ENCODE measurements at regions not wholly inside any gene's neighbourhood (a gene's known extent, or its start where the extent isn't known, plus 50 kb on each side); places are given as distances from the start of the nearest gene placed in this dataset.

- no peak for DNase-seq (ENCODE audit: low read depth in 3 of 3, low spot score in 2 of 3)
Measured at GRCh38 chr1:79791488-79792218, 785.1 kb upstream of the ADGRL4 start.

DNA sequence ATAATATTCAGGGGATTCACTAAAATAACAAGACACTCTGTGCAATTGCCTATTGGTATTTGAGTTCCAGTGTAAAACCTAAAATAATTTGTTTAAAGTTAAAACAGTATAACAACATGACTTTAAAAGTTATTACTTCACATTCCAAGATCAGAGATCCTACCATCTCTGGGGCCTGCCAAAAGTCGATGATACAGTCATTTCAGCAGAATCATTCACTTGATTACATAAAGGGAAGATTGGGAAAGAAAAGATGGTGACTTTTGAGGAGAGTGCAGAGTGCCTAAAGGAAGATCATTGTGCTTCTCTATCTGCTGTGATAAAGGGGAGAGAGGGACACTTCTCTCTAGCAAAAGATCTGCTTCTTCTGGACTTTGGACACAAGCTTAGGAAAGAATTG is 784.4 kb upstream of the ADGRL4 start:
- DNase-seq (ENCODE audit: low read depth in 3 of 3, low spot score in 2 of 3): no peak

- DNase-seq (ENCODE audit: low read depth in 3 of 3, low spot score in 2 of 3): no peak
Measured at GRCh38 chr1:79787631-79788030, 781.1 kb upstream of the ADGRL4 start.

DNA sequence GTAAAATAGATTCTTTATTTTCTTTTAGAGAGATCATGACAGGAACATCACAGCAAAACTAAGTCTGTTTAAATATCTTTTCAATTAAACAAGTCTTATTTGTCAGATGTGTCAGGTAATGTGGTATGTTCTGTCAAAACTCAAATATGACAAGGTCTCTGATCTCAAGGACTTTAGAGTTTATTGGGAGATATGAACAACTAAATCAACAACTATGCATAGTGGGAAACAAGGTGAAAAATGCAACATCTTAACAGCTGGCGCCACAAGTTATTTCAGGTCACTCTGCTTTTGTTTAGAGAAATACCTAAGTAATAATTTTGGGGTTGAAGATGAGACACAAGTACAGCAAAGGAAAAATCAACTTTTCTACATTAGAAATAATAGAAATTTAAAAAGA is 779.4 kb upstream of the ADGRL4 start:
- no peak for DNase-seq (ENCODE audit: low read depth in 3 of 3, low spot score in 2 of 3)

DNA sequence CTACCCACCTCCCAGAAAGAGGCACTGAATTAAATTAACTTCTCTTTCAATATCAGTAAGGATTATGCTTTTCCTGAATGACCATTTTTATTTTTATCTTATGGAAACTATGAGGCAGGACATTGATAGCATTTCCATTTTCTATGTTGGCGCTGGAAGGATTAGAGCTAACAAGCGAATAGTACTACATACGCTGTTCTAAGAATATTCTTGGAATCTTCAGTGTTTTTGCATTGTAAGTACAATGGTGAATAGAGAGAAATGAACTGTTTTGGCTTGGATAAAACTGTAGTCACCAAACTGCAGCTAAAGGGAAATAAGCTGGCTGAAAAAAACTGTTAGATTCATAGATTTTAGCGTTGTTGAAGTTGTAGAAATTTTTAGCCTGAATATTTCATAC is 779.0 kb upstream of the ADGRL4 start:
- DNase-seq (ENCODE audit: low read depth in 3 of 3, low spot score in 2 of 3): no peak

DNA sequence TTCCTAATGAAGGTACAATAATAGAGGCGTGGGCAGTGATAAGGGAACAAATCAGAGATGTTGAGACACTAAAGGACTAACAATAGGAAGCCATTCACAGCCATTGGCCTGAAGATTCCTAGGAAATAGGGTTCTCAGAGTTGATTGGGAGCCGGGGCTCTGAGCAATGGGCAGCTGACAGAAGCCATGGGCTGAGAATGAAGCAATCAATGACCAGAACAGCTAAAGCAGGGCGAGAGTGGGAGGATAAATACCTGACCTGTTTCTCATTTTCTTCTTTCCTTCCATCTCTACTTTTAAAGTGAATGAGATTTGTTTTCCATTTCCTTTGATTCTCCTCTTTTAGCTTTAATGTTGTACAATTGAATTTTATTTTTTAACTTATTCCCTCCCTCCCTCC is 774.7 kb upstream of the ADGRL4 start:
- no peak for DNase-seq (ENCODE audit: low read depth in 3 of 3, low spot score in 2 of 3)

DNA sequence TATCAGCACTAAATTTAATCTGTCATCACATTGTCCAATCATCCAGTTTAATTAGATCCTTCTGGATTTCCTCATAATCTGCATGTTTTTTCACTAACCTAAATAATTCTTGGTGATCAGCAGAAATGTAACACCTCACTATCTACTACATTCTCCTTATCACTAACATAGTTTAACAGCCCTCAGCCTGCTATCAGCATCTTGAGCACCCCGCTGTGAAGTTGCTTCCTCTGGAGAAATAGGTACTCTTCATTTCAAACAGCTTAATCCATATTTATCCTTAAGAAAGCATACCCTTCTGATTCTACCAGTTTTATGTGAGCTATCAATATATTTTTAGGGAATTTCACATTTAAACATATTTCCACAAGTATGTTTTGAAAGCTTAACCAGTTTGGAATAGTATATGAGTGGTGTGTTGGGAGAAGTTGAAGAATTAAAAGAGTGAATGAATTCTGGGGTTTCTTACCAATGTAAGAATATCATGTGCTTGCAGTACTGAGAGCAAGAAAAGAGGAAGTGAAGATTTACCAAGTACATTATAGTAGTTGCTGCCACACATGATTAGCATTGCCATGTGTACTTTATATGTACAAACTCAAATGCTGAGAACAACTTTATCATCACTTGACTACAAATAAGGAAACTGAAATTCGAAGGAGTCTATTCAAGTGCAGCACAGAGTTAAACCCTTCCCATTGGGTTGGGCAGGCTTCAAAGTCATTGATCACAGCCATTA is 771.1 kb upstream of the ADGRL4 start:
- no peak for DNase-seq (ENCODE audit: low read depth in 3 of 3, low spot score in 2 of 3)

- no peak for DNase-seq (ENCODE audit: low read depth in 3 of 3, low spot score in 2 of 3)
Measured at GRCh38 chr1:79775402-79775801, 768.9 kb upstream of the ADGRL4 start.

- no peak for DNase-seq (ENCODE audit: low read depth in 3 of 3, low spot score in 2 of 3)
Measured at GRCh38 chr1:79773385-79773784, 766.9 kb upstream of the ADGRL4 start.

GRCh38 chr1:79762461-79762860 is 755.9 kb upstream of the ADGRL4 start:
- DNase-seq (ENCODE audit: low read depth in 3 of 3, low spot score in 2 of 3): no peak

DNA sequence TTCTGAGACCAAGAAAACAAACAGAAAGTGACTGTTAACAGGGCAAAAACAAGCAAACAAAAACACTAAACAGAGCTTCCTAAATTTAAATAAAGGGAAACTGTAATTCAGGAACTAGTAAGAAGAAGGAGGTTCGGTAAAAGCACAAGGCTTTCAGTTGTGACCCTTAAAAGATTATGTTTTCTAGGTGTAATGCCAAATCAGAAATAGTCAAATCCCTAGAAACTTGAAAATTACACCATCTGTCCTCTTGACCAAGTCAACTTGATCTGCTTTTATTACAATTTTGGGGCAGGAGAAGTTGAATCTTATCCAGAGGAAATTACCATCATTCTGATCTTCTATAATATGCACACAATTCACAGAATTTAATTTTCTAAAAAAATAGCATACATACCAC is 754.0 kb upstream of the ADGRL4 start:
- DNase-seq (ENCODE audit: low read depth in 3 of 3, low spot score in 2 of 3): no peak

GRCh38 chr1:79749607-79750006 is 743.1 kb upstream of the ADGRL4 start:
- no peak for DNase-seq (ENCODE audit: low read depth in 3 of 3, low spot score in 2 of 3)

DNA sequence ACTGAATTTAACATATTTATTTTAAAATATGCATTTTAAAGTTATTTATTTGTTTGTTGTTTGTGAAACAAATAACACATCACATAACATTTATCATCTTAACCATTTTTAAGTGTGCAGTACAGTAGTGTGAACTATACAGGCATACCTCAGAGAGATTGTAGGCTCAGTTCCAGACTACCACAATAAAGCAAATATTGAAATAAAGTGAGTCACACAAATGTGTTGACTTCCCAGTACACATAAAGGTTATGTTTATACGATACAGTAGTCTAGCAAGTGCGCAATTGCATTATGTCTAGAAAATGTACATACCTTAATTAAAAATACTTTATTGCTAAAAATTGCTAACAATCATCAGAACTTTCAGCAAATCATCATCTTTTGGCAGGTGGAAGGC is 739.4 kb upstream of the ADGRL4 start:
- no peak for DNase-seq (ENCODE audit: low read depth in 3 of 3, low spot score in 2 of 3)

DNA sequence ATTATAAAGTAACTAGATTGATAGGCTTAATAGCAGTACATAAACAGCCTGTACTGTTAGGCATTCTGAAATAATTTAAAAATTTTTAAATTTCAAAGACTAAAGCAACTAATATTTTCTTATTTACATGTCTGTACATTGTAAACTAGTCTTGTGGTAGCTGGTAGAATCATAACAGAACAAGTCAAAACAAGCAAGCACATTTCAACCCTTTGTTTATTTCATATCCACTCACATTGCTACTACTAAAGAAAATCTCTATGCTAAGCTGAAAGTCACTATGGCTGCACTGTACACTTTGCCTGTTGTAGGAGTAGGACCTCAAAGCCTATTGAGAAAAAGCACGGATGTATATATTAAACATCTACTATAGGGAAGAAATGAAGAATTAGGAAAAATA is 738.2 kb upstream of the ADGRL4 start:
- no peak for DNase-seq (ENCODE audit: low read depth in 3 of 3, low spot score in 2 of 3)

GRCh38 chr1:79741720-79742421 is 735.3 kb upstream of the ADGRL4 start:
- DNase-seq (ENCODE audit: low read depth in 3 of 3, low spot score in 2 of 3): no peak

DNA sequence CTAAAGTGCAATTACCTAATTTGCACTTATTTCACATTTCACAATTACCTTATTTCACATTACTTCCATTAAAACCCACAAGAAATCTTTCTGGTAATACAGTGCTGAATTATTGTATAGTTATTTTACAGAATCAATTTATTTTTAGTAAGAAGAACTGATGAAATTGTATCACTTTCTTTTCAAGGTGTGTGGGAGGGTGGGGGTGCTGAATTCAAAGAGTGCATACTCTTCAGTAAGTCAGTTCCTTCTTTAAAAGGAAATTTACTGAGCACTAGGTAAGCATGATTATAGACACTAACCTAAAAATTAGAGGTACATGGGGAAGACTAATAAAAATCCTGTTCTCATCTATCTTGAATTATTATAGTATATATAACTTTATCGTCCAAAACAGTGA is 731.6 kb upstream of the ADGRL4 start:
- no peak for DNase-seq (ENCODE audit: low read depth in 3 of 3, low spot score in 2 of 3)

GRCh38 chr1:79737193-79737592 is 730.7 kb upstream of the ADGRL4 start:
- DNase-seq (ENCODE audit: low read depth in 3 of 3, low spot score in 2 of 3): no peak

GRCh38 chr1:79732950-79733349 is 726.4 kb upstream of the ADGRL4 start:
- DNase-seq (ENCODE audit: low read depth in 3 of 3, low spot score in 2 of 3): no peak

GRCh38 chr1:79726911-79727310 is 720.4 kb upstream of the ADGRL4 start:
- DNase-seq (ENCODE audit: low read depth in 3 of 3, low spot score in 2 of 3): no peak

- no peak for DNase-seq (ENCODE audit: low read depth in 3 of 3, low spot score in 2 of 3)
Measured at GRCh38 chr1:79726321-79726720, 719.8 kb upstream of the ADGRL4 start.

GRCh38 chr1:79716447-79716846 is 709.9 kb upstream of the ADGRL4 start:
- DNase-seq (ENCODE audit: low read depth in 3 of 3, low spot score in 2 of 3): no peak

DNA sequence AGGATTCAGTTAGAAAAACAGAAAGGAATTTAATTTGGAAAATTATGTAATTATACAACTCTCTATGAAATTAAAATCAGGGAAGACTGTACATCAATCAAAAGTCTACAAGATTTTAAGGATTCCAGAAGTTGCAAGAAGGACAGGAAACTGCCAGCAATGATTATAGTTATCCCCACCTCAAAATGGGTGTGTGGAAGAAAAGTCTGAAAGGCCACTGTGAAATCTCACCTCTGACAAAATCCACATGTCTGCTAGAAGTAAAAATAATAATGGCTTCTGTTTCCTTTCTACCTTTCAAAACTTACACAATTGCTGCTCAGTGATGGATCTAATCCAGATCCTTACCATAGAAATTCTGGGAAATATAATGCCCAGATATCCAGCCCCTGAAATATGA is 708.1 kb upstream of the ADGRL4 start:
- no peak for DNase-seq (ENCODE audit: low read depth in 3 of 3, low spot score in 2 of 3)

Data from right renal cortex interstitium (tissue), 3 donors.